Stimulated activated CD4-positive, alpha-beta T cell treated with anti-CD3 and anti-CD28 coated beads, Interleukin-12 subunit alpha, Interleukin-12 subunit beta, amount 100 ng/mL, for 4 hours (primary cell): ENCODE measurements at regions not wholly inside any gene's neighbourhood (a gene's known extent, or its start where the extent isn't known, plus 50 kb on each side); places are given as distances from the start of the nearest gene placed in this dataset.

Source experiments
- DNase-seq: peaks from one replicate; pipeline ENCODE4 v3.0.0-alpha.2; 2020

- no peak for DNase-seq
Measured at GRCh38 chr7:12136523-12136922, 74.6 kb upstream of the TMEM106B start.

- DNase-seq = no peak
Measured at GRCh38 chr7:12137283-12137682, 73.8 kb upstream of the TMEM106B start.

- no peak for DNase-seq
Measured at GRCh38 chr7:12138421-12138820, 72.7 kb upstream of the TMEM106B start.

GRCh38 chr7:12139416-12139815 is 71.7 kb upstream of the TMEM106B start:
- no peak for DNase-seq

GRCh38 chr7:12146813-12147212 is 64.3 kb upstream of the TMEM106B start:
- no peak for DNase-seq

GRCh38 chr7:12152196-12152918 is 58.7 kb upstream of the TMEM106B start:
- no peak for DNase-seq

GRCh38 chr7:12154119-12154518 is 57.0 kb upstream of the TMEM106B start:
- no peak for DNase-seq

GRCh38 chr7:12157517-12157916 is 53.6 kb upstream of the TMEM106B start:
- DNase-seq = no peak

- DNase-seq = no peak
Measured at GRCh38 chr7:12158334-12159060, 52.6 kb upstream of the TMEM106B start.

GRCh38 chr7:12161146-12161545 is 49.9 kb upstream of the TMEM106B start:
- no peak for DNase-seq
